Dermis blood vessel endothelial cell (primary cell): ENCODE measurements at regions not wholly inside any gene's neighbourhood (a gene's known extent, or its start where the extent isn't known, plus 50 kb on each side); places are given as distances from the start of the nearest gene placed in this dataset.

ENCODE experiments used
- DNase-seq: peaks from one replicate; pipeline ENCODE4 v3.0.0; 2010

- DNase-seq: no peak
Measured at GRCh38 chrX:78456909-78457308, 129.5 kb upstream of the CYSLTR1 start.

DNA sequence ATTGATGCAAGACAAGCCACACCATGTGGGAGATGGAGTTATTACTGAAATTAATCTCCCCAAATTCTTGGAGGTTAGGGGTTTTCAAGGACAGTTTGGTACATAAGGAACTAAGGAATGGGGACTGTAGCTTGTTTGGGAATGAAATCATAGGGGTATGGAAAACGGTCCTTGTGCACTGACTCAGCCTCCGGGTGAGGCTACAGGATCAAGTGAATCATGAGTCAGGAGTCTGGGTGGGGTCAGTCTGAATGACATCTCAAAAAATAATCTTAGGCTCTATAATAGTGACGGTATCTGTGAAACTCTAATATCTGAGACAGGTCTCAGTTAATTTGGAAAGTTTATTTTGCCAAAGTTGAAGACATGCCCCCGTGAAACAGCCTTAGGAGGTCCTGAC, 128.5 kb upstream of the CYSLTR1 start:
- no peak for DNase-seq

- no peak for DNase-seq
Measured at GRCh38 chrX:78452356-78452755, 124.9 kb upstream of the CYSLTR1 start.

- no peak for DNase-seq
Measured at GRCh38 chrX:78437621-78438020, 110.2 kb upstream of the CYSLTR1 start.

DNA sequence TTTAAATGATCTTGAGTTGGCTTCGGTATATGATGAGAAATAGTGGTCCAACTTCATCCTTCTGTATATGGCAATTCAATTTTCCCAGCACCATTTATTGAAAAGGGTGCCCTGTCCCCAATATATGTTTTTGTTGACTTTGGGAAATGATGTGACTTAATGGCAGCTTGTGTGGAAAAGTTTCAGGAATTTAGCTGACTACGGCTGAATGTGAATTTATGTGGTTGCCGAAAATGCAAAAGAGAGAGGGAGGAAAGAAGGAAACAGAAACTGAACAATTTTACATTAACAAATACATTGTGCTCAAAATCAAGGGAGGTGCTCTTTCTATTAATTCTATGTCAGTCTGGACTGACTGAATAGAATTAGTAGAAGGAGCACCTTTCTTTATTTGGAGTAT, 101.8 kb upstream of the CYSLTR1 start:
- no peak for DNase-seq

DNA sequence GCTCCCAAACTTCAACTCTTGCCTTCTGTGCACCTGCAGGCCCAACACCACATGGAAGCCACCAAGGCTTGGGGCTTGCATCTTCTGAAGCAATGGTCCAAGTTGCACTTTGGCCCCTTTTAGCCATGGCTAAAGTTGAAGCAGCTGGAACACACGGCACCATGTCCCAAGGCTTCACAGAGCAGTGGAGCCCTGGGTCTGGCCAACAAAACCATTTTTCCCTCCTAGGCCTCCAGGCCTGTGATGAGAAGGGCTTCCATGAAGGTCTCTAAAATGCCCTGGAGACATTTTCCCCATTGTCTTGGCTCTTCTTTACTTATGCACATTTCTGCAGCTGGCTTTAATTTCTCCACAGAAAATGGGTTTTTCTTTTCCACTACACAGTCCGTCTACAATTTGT, 61.3 kb upstream of the CYSLTR1 start:
- no peak for DNase-seq

GRCh38 chrX:78387364-78387763, 60.0 kb upstream of the CYSLTR1 start:
- no peak for DNase-seq

DNA sequence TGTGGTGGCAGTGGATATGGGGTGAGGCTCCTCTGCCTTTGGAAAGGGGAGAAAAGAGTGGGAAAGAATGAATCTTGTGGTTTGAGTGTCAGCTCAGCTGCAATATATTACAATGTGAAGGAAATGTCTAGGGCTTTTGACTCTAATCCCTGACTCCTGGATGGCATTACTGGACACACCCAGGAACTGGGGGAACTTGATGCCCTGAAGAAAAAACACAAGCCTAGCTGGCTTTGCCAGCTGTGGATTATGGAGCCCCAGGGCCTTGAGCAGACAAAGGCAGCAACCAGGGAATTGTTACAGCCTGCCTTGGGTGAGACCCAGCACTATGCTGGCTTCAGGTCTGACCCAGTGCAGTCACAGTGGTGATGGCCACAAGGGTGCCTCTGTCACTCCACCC, 57.1 kb upstream of the CYSLTR1 start:
- no peak for DNase-seq

DNA sequence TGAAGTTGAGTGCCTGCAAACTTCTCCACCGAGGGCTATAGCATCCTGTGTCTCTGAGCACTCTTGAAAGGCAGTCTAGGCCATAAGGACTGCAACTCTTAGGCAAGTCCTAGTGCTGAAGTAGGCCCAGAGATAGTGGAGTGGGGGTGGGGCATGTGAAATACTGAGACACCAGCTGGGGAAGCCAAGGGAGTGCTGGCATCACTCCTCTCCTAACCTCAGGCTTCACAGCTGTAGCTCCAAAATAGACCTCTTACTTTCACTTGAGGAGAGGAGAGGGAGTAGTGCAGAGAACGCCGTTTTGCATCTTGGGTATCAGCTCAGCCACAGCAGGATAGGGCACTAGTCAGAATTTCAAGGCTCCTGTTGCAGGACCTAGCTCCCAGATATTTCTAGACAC, 56.2 kb upstream of the CYSLTR1 start:
- DNase-seq: no peak

GRCh38 chrX:78378476-78379115, 51.2 kb upstream of the CYSLTR1 start:
- no peak for DNase-seq
